Right lobe of liver (tissue), 6 donors: ENCODE measurements at regions not wholly inside any gene's neighbourhood (a gene's known extent, or its start where the extent isn't known, plus 50 kb on each side); places are given as distances from the start of the nearest gene placed in this dataset.

Experiments
- ATAC-seq, 4 donors: fragments of 200-7000 bp; cut with Tn5 transposase; one replicate each; pipeline ENCODE4 v1.9.1; 2020; ENCODE audit warnings: mild to moderate bottlenecking in 4 of 4, moderate library complexity in 4 of 4
- DNase-seq, 3 donors: peaks; one replicate each; pipeline ENCODE4 v3.0.0-alpha.2; 2020
- H3K27ac ChIP-seq, 3 donors: fragments of 200-600 bp; one replicate each; pipeline ENCODE4 v1.8.0; 2022
- H3K27me3 ChIP-seq, 2 donors: fragments of 200-600 bp; one replicate each; pipeline ENCODE4 v1.8.0; 2022
- H3K36me3 ChIP-seq, 4 donors: fragments of 200-600 bp; sonication (generic) in 1 of 4; one replicate each; pipeline versions ENCODE4 v1.5.1 to v1.8.0; 2017 to 2022; ENCODE audit warnings: control low read depth in 1 of 4
- H3K4me1 ChIP-seq, 4 donors: fragments of 200-600 bp; sonication (generic) in 1 of 4; one replicate each; pipeline versions ENCODE4 v1.5.1 to v1.8.0; 2017 to 2022; ENCODE audit warnings: control low read depth in 1 of 4
- H3K4me3 ChIP-seq, 3 donors: fragments of 200-600 bp; one replicate each; pipeline ENCODE4 v1.8.0; 2022
- H3K9me3 ChIP-seq, 4 donors: fragments of 200-600 bp; sonication (generic) in 1 of 4; one replicate each; pipeline versions ENCODE4 v1.5.1 to v1.8.0; 2017 to 2022; ENCODE audit warnings: control low read depth in 1 of 4
- CTCF ChIP-seq, 4 donors: fragments of 200-600 bp in 3 of 4; fragments of 450-650 bp in 1 of 4; IDR thresholded peaks; one replicate each; pipeline versions ENCODE4 v1.5.1 to v1.8.0; 2016 to 2022; ENCODE audit warnings: antibody characterized with exemption in 4 of 4, mild to moderate bottlenecking in 2 of 4
- POLR2A ChIP-seq: fragments of 450-650 bp; IDR thresholded peaks from one replicate; pipeline ENCODE4 v1.6.1; 2017; ENCODE audit warnings: antibody characterized with exemption, mild to moderate bottlenecking
- WGBS: methylation state at CpG from one replicate; pipeline ENCODE4 v1.1.6; 2018; ENCODE audit warnings: low coverage, low lambda C conversion rate; ENCODE audit not compliant: insufficient coverage; ENCODE audit errors: missing lambda C conversion rate; 5-methylcytosine and 5-hydroxymethylcytosine counted together
- intact Hi-C, 2 donors: fragments of 100-400 bp; cut with DNase I; formaldehyde crosslinking; loops; one replicate each; pipeline versions ENCODE4 v1.11.2 to v1.14.1; 2022
- donor health status: DM: no; HTN: yes; CAD: no.
- donor health status: DM: no; HTN: no; CAD: no.
- donor health status: DM: no; HTN: no; CAD: no.
- donor health status: DM: no; HTN: yes; CAD: no.
- donor health status: DM: no; HTN: yes; CAD: no.

DNA sequence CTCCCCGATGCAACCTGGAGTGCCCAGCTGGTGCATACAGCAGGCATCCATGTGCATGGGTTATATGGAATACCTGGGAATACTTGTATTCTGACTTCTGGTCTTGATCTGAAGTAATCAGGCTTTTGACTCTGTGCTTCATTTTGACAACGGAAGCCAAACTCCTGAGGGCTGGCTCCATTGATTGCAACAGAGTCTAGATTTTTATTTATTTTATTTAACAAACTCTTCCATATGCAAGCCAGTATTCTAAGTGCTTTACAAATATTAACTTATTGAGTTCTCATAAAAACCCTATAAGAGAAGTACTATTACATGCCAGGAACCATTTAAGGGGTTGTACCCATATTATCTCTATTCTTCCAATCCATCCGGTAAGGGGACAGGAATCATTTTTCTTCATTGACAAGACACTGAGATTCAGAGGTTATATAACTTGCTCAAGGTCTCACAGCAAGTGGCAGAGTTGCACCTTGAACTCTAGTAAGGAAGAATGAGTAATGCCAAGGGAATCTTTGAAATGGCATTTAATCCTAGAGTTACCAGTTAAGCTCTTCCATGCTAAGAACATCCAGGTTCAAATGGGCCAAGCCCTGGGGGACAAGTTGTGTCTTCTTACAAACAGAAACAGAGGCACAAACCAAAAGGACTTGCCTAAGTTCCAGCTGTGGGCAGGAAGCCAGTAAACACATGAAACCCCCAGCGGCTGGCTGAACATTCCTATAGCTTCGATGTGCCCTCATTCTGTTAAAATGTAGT, 241.0 kb downstream of the WDR11 start:
- H3K4me3 ChIP-seq, result no peak overlapping the region
- no peaks in the 10 kb centered on the region for H3K36me3 ChIP-seq
- H3K27ac ChIP-seq, result no peak overlapping the region
- intact Hi-C loops, result no loop called here
- no peaks in the 10 kb centered on the region for H3K27me3 ChIP-seq
- ATAC-seq (no peak), DNase-seq (no peak)
- WGBS, result 73% methylated on average over 4 of the region's 5 CpGs
- no peaks in the 10 kb centered on the region for H3K4me1 ChIP-seq
- TF ChIP-seq CTCF (IDR thresholded peaks at IDR 0.05) (no peak), POLR2A (no peak)
- H3K9me3 ChIP-seq, result no peaks in the 10 kb centered on the region

- no peak for DNase-seq
- TF ChIP-seq CTCF (IDR thresholded peaks at IDR 0.05) (no peak), POLR2A (no peak)
Measured at GRCh38 chr10:121092720-121093095, 241.5 kb downstream of the WDR11 start.

DNA sequence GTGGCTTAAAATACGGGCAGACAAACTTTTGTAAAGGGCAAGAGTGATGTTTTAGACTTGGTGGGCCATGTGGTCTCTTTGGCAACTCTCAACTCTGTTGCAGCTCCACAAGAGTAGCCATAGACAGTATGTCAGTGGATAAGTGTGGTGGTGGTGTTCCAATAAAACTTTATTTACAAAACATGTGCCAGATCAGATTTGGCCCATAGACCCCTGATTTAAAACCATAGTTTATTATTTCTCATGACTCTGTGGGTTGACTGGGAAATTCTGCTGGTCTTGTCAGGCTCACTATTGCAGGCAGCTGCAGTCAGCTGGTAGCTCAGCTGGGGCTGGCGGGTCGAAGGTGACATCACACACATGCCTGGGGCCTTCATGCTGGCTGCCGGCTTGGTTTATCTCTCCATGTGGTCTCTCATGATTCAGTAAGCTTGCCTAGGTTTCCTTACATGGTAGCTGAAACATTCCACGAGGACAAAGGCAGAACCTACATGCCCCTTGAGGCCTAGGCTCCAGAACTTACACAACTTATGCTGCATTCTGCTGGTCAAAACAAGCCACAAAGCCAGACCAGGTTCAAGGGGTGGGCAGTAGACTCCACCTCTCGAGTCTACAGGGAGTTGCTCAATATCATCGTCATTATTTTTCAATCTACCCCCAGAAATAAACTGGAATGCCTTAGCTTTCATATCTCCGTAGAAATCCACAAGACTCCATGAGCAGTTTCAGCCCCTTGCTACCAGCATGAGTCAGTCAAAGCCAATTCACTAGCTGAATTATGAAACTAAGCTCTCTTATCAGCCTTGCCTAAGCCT, 245.7 kb downstream of the WDR11 start:
- Histone ChIP-seq H3K27me3 (no peaks in the 10 kb centered on the region), H3K36me3 (no peaks in the 10 kb centered on the region), H3K4me3 (no peak overlapping the region), H3K27ac (no peak overlapping the region), H3K9me3 (no peaks in the 10 kb centered on the region), H3K4me1 (no peaks in the 10 kb centered on the region)
- intact Hi-C loops, result no loop called here
- no peak for TF ChIP-seq POLR2A
- ATAC-seq (no peak), DNase-seq (no peak)
- WGBS, result 52% methylated on average over 6 of the region's 8 CpGs

More at GRCh38 chr10:121092720-121093095, 241.5 kb downstream of the WDR11 start:
- no peak for ATAC-seq
- no peaks in the 10 kb centered on the region for H3K27me3 ChIP-seq
- intact Hi-C loops, result no loop called here
- 89% methylated on average over 1 of the region's 1 CpG for WGBS
- no peak overlapping the region for H3K27ac ChIP-seq
- no peaks in the 10 kb centered on the region for H3K4me1 ChIP-seq
- no peaks in the 10 kb centered on the region for H3K36me3 ChIP-seq
- no peaks in the 10 kb centered on the region for H3K9me3 ChIP-seq
- H3K4me3 ChIP-seq, result no peak overlapping the region

GRCh38 chr10:121098211-121098610, 247.0 kb downstream of the WDR11 start:
- H3K27me3 ChIP-seq, result no peaks in the 10 kb centered on the region
- no peak overlapping the region for H3K4me3 ChIP-seq
- ATAC-seq (no peak), DNase-seq (no peak)
- H3K9me3 ChIP-seq, result no peaks in the 10 kb centered on the region
- no peak for TF ChIP-seq POLR2A
- TF ChIP-seq CTCF (IDR thresholded peaks at IDR 0.05), result no peak
- H3K36me3 ChIP-seq, result no peaks in the 10 kb centered on the region
- intact Hi-C loops, result no loop called here
- H3K27ac ChIP-seq, result no peak overlapping the region
- H3K4me1 ChIP-seq, result no peaks in the 10 kb centered on the region
- WGBS, result 40% methylated on average over 3 of the region's 3 CpGs

DNA sequence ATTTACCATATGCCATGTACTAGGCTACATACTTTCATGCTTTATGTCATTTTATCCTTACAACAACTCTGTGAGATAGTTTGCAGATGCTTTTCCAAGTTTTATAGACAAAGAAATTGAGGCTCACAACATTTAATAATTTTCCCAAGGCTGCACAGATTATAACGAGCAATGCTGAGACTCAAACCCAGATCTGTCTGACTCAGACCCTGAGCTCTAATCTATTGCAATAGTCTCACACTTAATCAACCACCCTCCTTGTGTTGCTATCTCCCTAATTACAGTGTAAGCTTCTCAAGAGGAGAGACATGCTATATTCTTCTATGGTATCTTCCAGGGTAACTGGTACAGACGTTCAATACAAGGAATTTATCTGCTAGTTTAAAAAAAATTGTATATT, 247.6 kb downstream of the WDR11 start:
- no peak for DNase-seq
- no peak overlapping the region for H3K4me3 ChIP-seq
- no peak overlapping the region for H3K27ac ChIP-seq
- H3K9me3 ChIP-seq, result no peaks in the 10 kb centered on the region
- H3K36me3 ChIP-seq, result no peaks in the 10 kb centered on the region
- no peak for ATAC-seq
- no peaks in the 10 kb centered on the region for H3K4me1 ChIP-seq
- H3K27me3 ChIP-seq, result no peaks in the 10 kb centered on the region
- no peak for TF ChIP-seq CTCF (IDR thresholded peaks at IDR 0.05)
- TF ChIP-seq POLR2A, result no peak
- intact Hi-C loops, result no loop called here
- 48% methylated on average over 2 of the region's 2 CpGs for WGBS
